LNCaP clone FGC (cell line): ENCODE measurements at regions not wholly inside any gene's neighbourhood (a gene's known extent, or its start where the extent isn't known, plus 50 kb on each side); places are given as distances from the start of the nearest gene placed in this dataset.
"Not testable (repeated sequence)": the region's sequence is repeated elsewhere in the genome, so short reads cannot be mapped to it uniquely, and the experiment has no call there.

Experiments used
- DNase-seq: peaks from one replicate; pipeline ENCODE4 v3.0.0-alpha.2; 2011; ENCODE audit warnings: low read depth
- H3K4me3 ChIP-seq: 2 replicates; pipeline ENCODE4 v1.5.1; 2011; ENCODE audit warnings: mild to moderate bottlenecking, low read depth, low read length, control low read depth
- CTCF ChIP-seq: IDR thresholded peaks from 2 replicates; pipeline ENCODE4 v1.5.1; 2012; ENCODE audit warnings: mild to moderate bottlenecking; ENCODE audit not compliant: control insufficient read depth, insufficient read depth; ENCODE audit errors: extremely low read depth

GRCh38 chr20:59481477-59482018 is 122.8 kb upstream of the PHACTR3 start:
- no peak for TF ChIP-seq CTCF
- no peak for DNase-seq
- H3K4me3 ChIP-seq: no peak overlapping the region

GRCh38 chr20:59482351-59483187 is 121.8 kb upstream of the PHACTR3 start:
- no peak overlapping the region for H3K4me3 ChIP-seq
- TF ChIP-seq CTCF: no peak
- no peak for DNase-seq

GRCh38 chr20:59483481-59483880 is 120.9 kb upstream of the PHACTR3 start:
- no peak for TF ChIP-seq CTCF
- no peak overlapping the region for H3K4me3 ChIP-seq
- no peak for DNase-seq

- no peak overlapping the region for H3K4me3 ChIP-seq
- TF ChIP-seq CTCF: no peak
- no peak for DNase-seq
Observed at GRCh38 chr20:59484228-59484627, 120.1 kb upstream of the PHACTR3 start.

- no peak overlapping the region for H3K4me3 ChIP-seq
- no peak for DNase-seq
- TF ChIP-seq CTCF: no peak
Observed at GRCh38 chr20:59485576-59486454, 118.5 kb upstream of the PHACTR3 start.

- not testable (repeated sequence) for DNase-seq, H3K4me3 ChIP-seq
Observed at GRCh38 chr20:59488459-59488858, 115.9 kb upstream of the PHACTR3 start.

- H3K4me3 ChIP-seq, DNase-seq: not testable (repeated sequence)
Observed at GRCh38 chr20:59490196-59491004, 113.9 kb upstream of the PHACTR3 start.
